ENCODE measurements at regions not wholly inside any gene's neighbourhood (a gene's known extent, or its start where the extent isn't known, plus 50 kb on each side); places are given as distances from the start of the nearest gene placed in this dataset.

- H3K36me3 ChIP-seq = no peaks in the 10 kb centered on the region
- no peaks in the 10 kb centered on the region for H3K9me3 ChIP-seq
- H3K27me3 ChIP-seq = no peaks in the 10 kb centered on the region
- DNase-seq = no peak
- H3K4me3 ChIP-seq = no peak overlapping the region
Measured at GRCh38 chr5:133713751-133714150, 101.4 kb upstream of the FSTL4 start.

GRCh38 chr5:133713209-133713608 lies 100.9 kb upstream of the FSTL4 start:
- no peaks in the 10 kb centered on the region for H3K36me3 ChIP-seq
- H3K9me3 ChIP-seq = no peaks in the 10 kb centered on the region
- H3K4me3 ChIP-seq = no peak overlapping the region
- H3K27me3 ChIP-seq = no peaks in the 10 kb centered on the region
- no peak for DNase-seq

- Histone ChIP-seq H3K4me3 (no peak overlapping the region), H3K27me3 (no peaks in the 10 kb centered on the region), H3K36me3 (no peaks in the 10 kb centered on the region), H3K9me3 (no peaks in the 10 kb centered on the region)
- no peak for DNase-seq
Measured at GRCh38 chr5:133712562-133712961, 100.2 kb upstream of the FSTL4 start.

- DNase-seq = peak; percentile 49
Measured at GRCh38 chr5:133709209-133709725, 96.9 kb upstream of the FSTL4 start.

GRCh38 chr5:133708331-133708850 lies 96.0 kb upstream of the FSTL4 start:
- Histone ChIP-seq H3K4me3 (no peak overlapping the region), H3K36me3 (no peaks in the 10 kb centered on the region), H3K27me3 (no peaks in the 10 kb centered on the region), H3K9me3 (no peaks in the 10 kb centered on the region)
- DNase-seq = peak; percentile 23

More at GRCh38 chr5:133709209-133709725, 96.9 kb upstream of the FSTL4 start:
- no peaks in the 10 kb centered on the region for H3K36me3 ChIP-seq
- no peak overlapping the region for H3K4me3 ChIP-seq
- H3K9me3 ChIP-seq = no peaks in the 10 kb centered on the region
- no peaks in the 10 kb centered on the region for H3K27me3 ChIP-seq

- Histone ChIP-seq H3K27me3 (no peaks in the 10 kb centered on the region), H3K36me3 (no peaks in the 10 kb centered on the region), H3K9me3 (no peaks in the 10 kb centered on the region), H3K4me3 (no peak overlapping the region)
- DNase-seq = no peak
Measured at GRCh38 chr5:133707629-133708028, 95.3 kb upstream of the FSTL4 start.

GRCh38 chr5:133706506-133707430 lies 94.4 kb upstream of the FSTL4 start:
- no peaks in the 10 kb centered on the region for H3K27me3 ChIP-seq
- DNase-seq = peak; percentile 91
- H3K36me3 ChIP-seq = no peaks in the 10 kb centered on the region
- H3K4me3 ChIP-seq = no peak overlapping the region
- H3K9me3 ChIP-seq = no peaks in the 10 kb centered on the region

- no peaks in the 10 kb centered on the region for H3K9me3 ChIP-seq
- H3K4me3 ChIP-seq = no peak overlapping the region
- DNase-seq = no peak
- no peaks in the 10 kb centered on the region for H3K27me3 ChIP-seq
- H3K36me3 ChIP-seq = no peaks in the 10 kb centered on the region
Measured at GRCh38 chr5:133705331-133705730, 93.0 kb upstream of the FSTL4 start.

- H3K36me3 ChIP-seq = no peaks in the 10 kb centered on the region
- H3K27me3 ChIP-seq = no peaks in the 10 kb centered on the region
- no peak for DNase-seq
- no peaks in the 10 kb centered on the region for H3K9me3 ChIP-seq
- no peak overlapping the region for H3K4me3 ChIP-seq
Measured at GRCh38 chr5:133704411-133704810, 92.1 kb upstream of the FSTL4 start.

- Histone ChIP-seq H3K27me3 (no peaks in the 10 kb centered on the region), H3K36me3 (no peaks in the 10 kb centered on the region), H3K4me3 (no peak overlapping the region), H3K9me3 (no peaks in the 10 kb centered on the region)
- no peak for DNase-seq
Measured at GRCh38 chr5:133703935-133704334, 91.6 kb upstream of the FSTL4 start.

GRCh38 chr5:133702791-133703770 lies 90.7 kb upstream of the FSTL4 start:
- Histone ChIP-seq H3K9me3 (no peaks in the 10 kb centered on the region), H3K4me3 (no peak overlapping the region), H3K36me3 (no peaks in the 10 kb centered on the region), H3K27me3 (no peaks in the 10 kb centered on the region)
- DNase-seq = no peak

- DNase-seq = no peak
- H3K27me3 ChIP-seq = no peaks in the 10 kb centered on the region
- no peaks in the 10 kb centered on the region for H3K36me3 ChIP-seq
- no peak overlapping the region for H3K4me3 ChIP-seq
- H3K9me3 ChIP-seq = no peaks in the 10 kb centered on the region
Measured at GRCh38 chr5:133701871-133702270, 89.5 kb upstream of the FSTL4 start.

- H3K9me3 ChIP-seq = no peaks in the 10 kb centered on the region
- peaks cover 2% of the 10 kb centered on the region; the same call in 1 of the 2 replicates for H3K27me3 ChIP-seq
- H3K36me3 ChIP-seq = no peaks in the 10 kb centered on the region
- DNase-seq = no peak
- H3K4me3 ChIP-seq = no peak overlapping the region
Measured at GRCh38 chr5:133700251-133700650, 87.9 kb upstream of the FSTL4 start.

GRCh38 chr5:133698646-133699526 lies 86.5 kb upstream of the FSTL4 start:
- Histone ChIP-seq H3K9me3 (no peaks in the 10 kb centered on the region), H3K27me3 (peaks cover 2% of the 10 kb centered on the region; the same call in 1 of the 2 replicates), H3K36me3 (no peaks in the 10 kb centered on the region), H3K4me3 (no peak overlapping the region)
- DNase-seq = no peak

GRCh38 chr5:133698259-133698554 lies 85.9 kb upstream of the FSTL4 start:
- no peaks in the 10 kb centered on the region for H3K9me3 ChIP-seq
- no peak overlapping the region for H3K4me3 ChIP-seq

More at GRCh38 chr5:133698259-133698554, 85.9 kb upstream of the FSTL4 start:
- no peaks in the 10 kb centered on the region for H3K36me3 ChIP-seq
- H3K27me3 ChIP-seq = peaks cover 2% of the 10 kb centered on the region; the same call in 1 of the 2 replicates
- no peak for DNase-seq

Data from MG63 (cell line).